Breast epithelium (tissue), 4 donors: ENCODE measurements at regions not wholly inside any gene's neighbourhood (a gene's known extent, or its start where the extent isn't known, plus 50 kb on each side); places are given as distances from the start of the nearest gene placed in this dataset.

Experiments used
- DNase-seq, 2 donors: peaks; one replicate each; pipeline ENCODE4 v3.0.0-alpha.2; 2019; ENCODE audit warnings: low spot score in 2 of 2
- H3K27ac ChIP-seq, 2 donors: fragments of 200-600 bp; sonication (generic) in 1 of 2; one replicate each; pipeline ENCODE4 v1.5.1; 2016 to 2019; ENCODE audit warnings: mild to moderate bottlenecking in 1 of 2
- H3K27me3 ChIP-seq, 2 donors: fragments of 200-600 bp; sonication (generic) in 1 of 2; one replicate each; pipeline versions ENCODE4 v1.5.1 to v1.6.0; 2017 to 2019; ENCODE audit warnings: control low read depth in 1 of 2, mild to moderate bottlenecking in 1 of 2
- H3K36me3 ChIP-seq: fragments of 200-600 bp; one replicate; pipeline ENCODE4 v1.5.1; 2019
- H3K4me1 ChIP-seq, 2 donors: fragments of 200-600 bp; sonication (generic); one replicate each; pipeline ENCODE4 v1.5.1; 2016 to 2019; ENCODE audit warnings: control low read depth in 1 of 2
- H3K4me3 ChIP-seq, 3 donors: fragments of 200-600 bp; sonication (generic); 1 replicate in 2 of 3; 2 replicates in 1 of 3; pipeline ENCODE4 v1.5.1; 2016 to 2019; ENCODE audit warnings: mild to moderate bottlenecking in 3 of 3, moderate library complexity in 2 of 3
- H3K9me3 ChIP-seq, 2 donors: fragments of 200-600 bp; sonication (generic) in 1 of 2; one replicate each; pipeline ENCODE4 v1.5.1; 2016 to 2019; ENCODE audit warnings: control low read depth in 1 of 2
- POLR2A ChIP-seq: fragments of 450-650 bp; IDR thresholded peaks from one replicate; pipeline ENCODE4 v1.6.1; 2016; ENCODE audit warnings: antibody characterized with exemption, mild to moderate bottlenecking, moderate library complexity
- POLR2AphosphoS5 ChIP-seq, 3 donors: sonication (generic); formaldehyde crosslinking; IDR thresholded peaks; one replicate each; pipeline ENCODE4 v1.6.1; 2017; ENCODE audit warnings: antibody characterized with exemption in 3 of 3
- intact Hi-C: fragments of 100-400 bp; cut with DNase I; formaldehyde crosslinking; loops from one replicate; pipeline ENCODE4 v1.15.1; 2023; ENCODE audit warnings: low total_unique reads
- TF ChIP-seq, protein P1 (sequence below), 3 donors: fragments of 450-650 bp; IDR thresholded peaks; one replicate each; pipeline ENCODE4 v1.5.1; 2016 to 2017; ENCODE audit warnings: antibody characterized with exemption in 3 of 3, mild to moderate bottlenecking in 3 of 3, moderate library complexity in 3 of 3

DNA sequence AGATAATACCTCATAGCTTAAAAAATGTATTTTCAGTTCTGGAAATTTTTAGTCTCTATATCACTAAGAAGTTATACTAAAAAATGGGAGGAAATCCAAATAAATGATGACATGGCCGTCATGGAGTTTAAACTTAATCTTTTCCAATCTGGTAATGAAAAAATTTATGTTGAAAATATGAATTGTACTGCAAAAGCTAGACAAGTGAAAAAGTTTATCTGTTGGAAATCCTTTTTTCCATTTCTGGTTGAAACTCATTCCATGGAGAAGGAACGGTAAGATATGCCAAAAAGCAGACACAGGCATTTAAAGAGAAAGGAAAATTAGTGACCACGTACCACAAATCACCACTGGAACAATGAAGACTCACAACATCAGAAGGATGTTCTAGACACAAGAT is 314.2 kb upstream of the PRICKLE1 start:
- Histone ChIP-seq H3K27ac (no peak overlapping the region), H3K9me3 (no peaks in the 10 kb centered on the region), H3K4me3 (no peak overlapping the region), H3K4me1 (no peaks in the 10 kb centered on the region), H3K27me3 (no peaks in the 10 kb centered on the region), H3K36me3 (no peaks in the 10 kb centered on the region)
- intact Hi-C loops = no loop called here
- DNase-seq = no peak
- TF ChIP-seq POLR2AphosphoS5 (IDR thresholded peaks at IDR 0.05) = no peak
- TF ChIP-seq, protein P1, sequence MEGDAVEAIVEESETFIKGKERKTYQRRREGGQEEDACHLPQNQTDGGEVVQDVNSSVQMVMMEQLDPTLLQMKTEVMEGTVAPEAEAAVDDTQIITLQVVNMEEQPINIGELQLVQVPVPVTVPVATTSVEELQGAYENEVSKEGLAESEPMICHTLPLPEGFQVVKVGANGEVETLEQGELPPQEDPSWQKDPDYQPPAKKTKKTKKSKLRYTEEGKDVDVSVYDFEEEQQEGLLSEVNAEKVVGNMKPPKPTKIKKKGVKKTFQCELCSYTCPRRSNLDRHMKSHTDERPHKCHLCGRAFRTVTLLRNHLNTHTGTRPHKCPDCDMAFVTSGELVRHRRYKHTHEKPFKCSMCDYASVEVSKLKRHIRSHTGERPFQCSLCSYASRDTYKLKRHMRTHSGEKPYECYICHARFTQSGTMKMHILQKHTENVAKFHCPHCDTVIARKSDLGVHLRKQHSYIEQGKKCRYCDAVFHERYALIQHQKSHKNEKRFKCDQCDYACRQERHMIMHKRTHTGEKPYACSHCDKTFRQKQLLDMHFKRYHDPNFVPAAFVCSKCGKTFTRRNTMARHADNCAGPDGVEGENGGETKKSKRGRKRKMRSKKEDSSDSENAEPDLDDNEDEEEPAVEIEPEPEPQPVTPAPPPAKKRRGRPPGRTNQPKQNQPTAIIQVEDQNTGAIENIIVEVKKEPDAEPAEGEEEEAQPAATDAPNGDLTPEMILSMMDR (IDR thresholded peaks at IDR 0.05) = no peak
- TF ChIP-seq POLR2A = no peak

DNA sequence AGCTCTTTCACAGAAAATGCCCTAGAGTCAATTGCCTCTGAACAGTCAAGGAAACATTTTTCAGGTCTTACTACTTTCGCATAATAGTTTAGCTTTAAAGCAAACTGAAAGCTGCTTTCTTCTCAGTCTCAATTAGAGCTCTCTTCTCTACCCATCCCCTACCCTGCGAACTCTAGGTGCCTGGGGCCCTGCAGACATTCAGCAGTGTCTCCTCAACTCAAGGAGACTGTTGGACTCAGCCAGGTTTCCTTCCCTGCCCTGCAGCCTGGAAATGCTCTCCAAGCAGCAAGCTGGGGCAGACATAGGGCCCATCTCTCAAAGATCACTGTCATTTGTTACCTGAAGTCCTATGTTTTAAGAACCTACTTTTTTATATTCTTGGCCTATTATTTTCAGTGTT is 312.5 kb upstream of the PRICKLE1 start:
- no peaks in the 10 kb centered on the region for H3K4me1 ChIP-seq
- H3K27me3 ChIP-seq = no peaks in the 10 kb centered on the region
- H3K9me3 ChIP-seq = no peaks in the 10 kb centered on the region
- H3K27ac ChIP-seq = no peak overlapping the region
- no peak overlapping the region for H3K4me3 ChIP-seq
- no peaks in the 10 kb centered on the region for H3K36me3 ChIP-seq
- DNase-seq = no peak
- TF ChIP-seq POLR2A (no peak), POLR2AphosphoS5 (IDR thresholded peaks at IDR 0.05) (no peak)
- TF ChIP-seq, protein P1 (IDR thresholded peaks at IDR 0.05) = no peak
- intact Hi-C loops = no loop called here

DNA sequence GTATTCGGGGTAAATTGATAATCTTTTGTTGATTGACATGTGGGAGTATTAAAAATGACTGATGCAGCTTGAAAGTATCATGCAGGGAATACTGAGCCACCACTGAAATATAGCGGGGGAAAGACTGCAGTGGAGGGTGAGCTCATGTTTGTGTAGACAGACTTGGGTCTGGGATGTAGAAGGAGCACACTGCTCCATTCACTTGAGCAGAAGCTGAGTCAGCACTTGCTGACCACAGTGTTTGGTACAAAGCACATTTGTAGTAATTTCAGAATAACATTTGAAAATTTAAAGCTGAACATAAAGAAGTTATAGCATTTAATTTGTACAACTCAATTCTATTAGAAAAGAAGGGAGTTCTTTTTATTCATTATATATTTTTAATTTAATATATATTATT is 304.3 kb upstream of the PRICKLE1 start:
- Histone ChIP-seq H3K4me1 (no peaks in the 10 kb centered on the region), H3K27me3 (no peaks in the 10 kb centered on the region), H3K4me3 (no peak overlapping the region), H3K27ac (no peak overlapping the region), H3K9me3 (no peaks in the 10 kb centered on the region), H3K36me3 (no peaks in the 10 kb centered on the region)
- intact Hi-C loops = no loop called here
- no peak for DNase-seq
- TF ChIP-seq POLR2AphosphoS5 (IDR thresholded peaks at IDR 0.05) = no peak

DNA sequence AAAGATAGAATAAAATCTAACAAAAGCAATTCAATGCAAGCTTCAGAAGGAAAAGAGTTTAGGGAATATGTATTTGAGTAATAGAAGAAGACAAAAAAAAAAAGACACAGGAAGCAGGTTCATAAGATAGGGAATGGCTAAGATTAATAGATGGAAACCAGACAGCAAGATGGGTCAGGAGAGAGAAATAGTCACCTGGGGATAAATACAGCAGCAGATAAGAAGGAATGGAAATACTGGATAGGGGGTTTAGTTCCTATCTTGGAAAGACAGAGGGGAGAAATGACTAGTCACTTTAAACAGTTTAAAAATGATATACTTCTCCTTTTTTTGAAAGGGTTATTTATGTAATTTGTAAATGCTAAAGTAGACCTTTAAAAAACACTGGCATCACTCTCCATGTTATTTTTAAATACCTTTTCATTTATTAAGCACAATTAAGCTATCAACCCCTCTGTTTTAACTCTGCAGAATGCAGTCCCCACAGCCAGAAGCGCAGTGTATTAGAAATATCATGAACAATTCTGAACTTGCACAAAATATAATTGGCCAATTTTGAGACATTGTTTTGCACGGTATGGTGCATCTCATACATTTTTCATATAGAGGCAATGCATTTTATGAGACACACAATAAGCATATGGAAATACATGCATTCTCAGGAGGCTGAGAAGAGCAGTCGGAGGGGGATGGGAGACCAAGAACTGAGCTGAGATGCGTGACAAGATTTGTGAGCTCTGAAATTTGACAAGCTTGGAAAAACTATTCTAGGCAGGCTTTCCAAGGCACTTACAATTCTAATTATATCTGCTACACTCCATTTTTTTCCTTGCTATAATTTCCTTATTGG is 303.4 kb upstream of the PRICKLE1 start:
- H3K27me3 ChIP-seq = no peaks in the 10 kb centered on the region
- intact Hi-C loops = no loop called here
- H3K4me1 ChIP-seq = no peaks in the 10 kb centered on the region
- DNase-seq = no peak
- H3K36me3 ChIP-seq = no peaks in the 10 kb centered on the region
- TF ChIP-seq, protein P1 (IDR thresholded peaks at IDR 0.05) = no peak
- TF ChIP-seq POLR2A (no peak), POLR2AphosphoS5 (IDR thresholded peaks at IDR 0.05) (no peak)
- no peaks in the 10 kb centered on the region for H3K9me3 ChIP-seq
- no peak overlapping the region for H3K27ac ChIP-seq
- H3K4me3 ChIP-seq = no peak overlapping the region

DNA sequence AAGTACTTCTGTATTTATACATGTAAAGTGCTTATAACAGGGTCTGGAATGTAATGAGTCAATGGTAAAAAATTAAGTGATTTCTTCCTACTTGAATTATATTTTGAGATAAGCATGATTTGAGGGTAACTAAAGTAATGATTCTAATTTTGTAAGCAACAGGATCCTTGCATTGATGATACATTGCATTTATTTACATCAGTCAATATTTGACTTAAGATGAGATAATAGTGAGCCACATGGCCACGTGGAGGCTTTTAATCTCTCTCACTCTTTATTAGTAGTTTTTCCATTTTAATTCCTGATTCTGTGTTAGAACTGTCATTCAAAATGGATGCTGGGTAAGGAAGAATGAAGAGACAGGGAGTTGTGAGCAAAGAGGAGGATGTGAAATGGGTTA is 298.1 kb upstream of the PRICKLE1 start:
- Histone ChIP-seq H3K27ac (no peak overlapping the region), H3K36me3 (no peaks in the 10 kb centered on the region), H3K9me3 (no peaks in the 10 kb centered on the region), H3K4me3 (no peak overlapping the region), H3K4me1 (no peaks in the 10 kb centered on the region), H3K27me3 (no peaks in the 10 kb centered on the region)
- no peak for DNase-seq
- TF ChIP-seq, protein P1 (IDR thresholded peaks at IDR 0.05) = no peak
- no peak for TF ChIP-seq POLR2AphosphoS5 (IDR thresholded peaks at IDR 0.05)
- TF ChIP-seq POLR2A = no peak
- intact Hi-C loops = no loop called here
